ENCODE measurements at regions not wholly inside any gene's neighbourhood (a gene's known extent, or its start where the extent isn't known, plus 50 kb on each side); places are given as distances from the start of the nearest gene placed in this dataset.

GRCh38 chr13:86038490-86038889, 239.3 kb upstream of the SLITRK6 start:
- TF ChIP-seq CTCF (conservative IDR thresholded peaks at IDR 0.05; ENCODE audit: low read depth, low read length) = no peak
- no peak for TF ChIP-seq EZH2 (IDR thresholded peaks at IDR 0.05; ENCODE audit: borderline replicate concordance, low read depth, low read length, poor library complexity, severe bottlenecking)

Measured in A673 (cell line).